ENCODE measurements at regions not wholly inside any gene's neighbourhood (a gene's known extent, or its start where the extent isn't known, plus 50 kb on each side); places are given as distances from the start of the nearest gene placed in this dataset.

DNA sequence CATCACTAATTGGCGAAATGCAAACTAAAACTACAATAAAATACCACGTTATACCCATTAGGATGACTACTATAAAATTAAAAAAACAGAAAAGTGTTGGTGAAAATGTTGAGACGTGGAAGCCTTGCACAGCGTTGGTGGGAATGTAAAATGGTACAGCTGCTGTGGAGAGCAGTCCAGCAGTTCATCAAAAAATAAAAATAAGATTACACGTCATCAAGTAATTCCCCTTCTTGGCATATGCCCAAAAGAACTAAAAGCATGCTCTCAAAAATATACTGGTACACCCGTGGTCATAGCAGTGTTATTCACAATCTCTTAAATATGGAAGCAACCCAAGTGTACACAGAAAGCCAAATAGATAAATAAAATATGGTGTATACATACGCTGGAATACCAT lies 71.8 kb upstream of the NDN start:
- TF ChIP-seq POLR2A (IDR thresholded peaks at IDR 0.05; ENCODE audit: low read depth): no peak
- TF ChIP-seq, protein P1, sequence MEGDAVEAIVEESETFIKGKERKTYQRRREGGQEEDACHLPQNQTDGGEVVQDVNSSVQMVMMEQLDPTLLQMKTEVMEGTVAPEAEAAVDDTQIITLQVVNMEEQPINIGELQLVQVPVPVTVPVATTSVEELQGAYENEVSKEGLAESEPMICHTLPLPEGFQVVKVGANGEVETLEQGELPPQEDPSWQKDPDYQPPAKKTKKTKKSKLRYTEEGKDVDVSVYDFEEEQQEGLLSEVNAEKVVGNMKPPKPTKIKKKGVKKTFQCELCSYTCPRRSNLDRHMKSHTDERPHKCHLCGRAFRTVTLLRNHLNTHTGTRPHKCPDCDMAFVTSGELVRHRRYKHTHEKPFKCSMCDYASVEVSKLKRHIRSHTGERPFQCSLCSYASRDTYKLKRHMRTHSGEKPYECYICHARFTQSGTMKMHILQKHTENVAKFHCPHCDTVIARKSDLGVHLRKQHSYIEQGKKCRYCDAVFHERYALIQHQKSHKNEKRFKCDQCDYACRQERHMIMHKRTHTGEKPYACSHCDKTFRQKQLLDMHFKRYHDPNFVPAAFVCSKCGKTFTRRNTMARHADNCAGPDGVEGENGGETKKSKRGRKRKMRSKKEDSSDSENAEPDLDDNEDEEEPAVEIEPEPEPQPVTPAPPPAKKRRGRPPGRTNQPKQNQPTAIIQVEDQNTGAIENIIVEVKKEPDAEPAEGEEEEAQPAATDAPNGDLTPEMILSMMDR (IDR thresholded peaks at IDR 0.05): no peak
- no peak for TF ChIP-seq POLR2AphosphoS5 (IDR thresholded peaks at IDR 0.05)

All from esophagus muscularis mucosa (tissue), 3 donors.